Vagina (tissue), 2 donors: ENCODE measurements at regions not wholly inside any gene's neighbourhood (a gene's known extent, or its start where the extent isn't known, plus 50 kb on each side); places are given as distances from the start of the nearest gene placed in this dataset.

ENCODE experiments used
- DNase-seq, 2 donors: peaks; one replicate each; pipeline ENCODE4 v3.0.0-alpha.2; 2017; ENCODE audit errors: extremely low spot score in 2 of 2
- H3K27ac ChIP-seq: fragments of 200-600 bp; sonication (generic); one replicate; pipeline ENCODE4 v1.5.1; 2019
- H3K27me3 ChIP-seq: fragments of 200-600 bp; sonication (generic); one replicate; pipeline ENCODE4 v1.5.1; 2019
- H3K36me3 ChIP-seq, 2 donors: fragments of 200-600 bp; sonication (generic); one replicate each; pipeline ENCODE4 v1.5.1; 2017 to 2019
- H3K4me1 ChIP-seq: fragments of 200-600 bp; sonication (generic); one replicate; pipeline ENCODE4 v1.5.1; 2019
- H3K4me3 ChIP-seq, 2 donors: fragments of 200-600 bp; sonication (generic); 1 replicate in 1 of 2; 2 replicates in 1 of 2; pipeline ENCODE4 v1.5.1; 2016 to 2019
- H3K9me3 ChIP-seq: fragments of 200-600 bp; sonication (generic); one replicate; pipeline ENCODE4 v1.5.1; 2019
- POLR2A ChIP-seq, 2 donors: fragments of 450-650 bp; IDR thresholded peaks; one replicate each; pipeline ENCODE4 v1.6.1; 2017; ENCODE audit warnings: antibody characterized with exemption in 2 of 2, mild to moderate bottlenecking in 2 of 2, moderate library complexity in 2 of 2
- POLR2AphosphoS5 ChIP-seq, 2 donors: sonication (generic); formaldehyde crosslinking; IDR thresholded peaks; one replicate each; pipeline ENCODE4 v1.9.0; 2017; ENCODE audit warnings: antibody characterized with exemption in 2 of 2, mild to moderate bottlenecking in 2 of 2, low read depth in 1 of 2; ENCODE audit not compliant: insufficient read depth in 1 of 2
- intact Hi-C: fragments of 100-400 bp; cut with DNase I; formaldehyde crosslinking; loops from one replicate; pipeline ENCODE4 v1.15.1; 2023
- TF ChIP-seq, protein P1 (sequence below), 3 experiments: fragments of 450-650 bp in 2 of 3; fragments of 200-600 bp in 1 of 3; sonication (generic) in 1 of 3; IDR thresholded peaks; one replicate each; pipeline ENCODE4 v1.5.1; 2017 to 2019; ENCODE audit warnings: antibody characterized with exemption in 3 of 3, mild to moderate bottlenecking in 2 of 3, moderate library complexity in 2 of 3

DNA sequence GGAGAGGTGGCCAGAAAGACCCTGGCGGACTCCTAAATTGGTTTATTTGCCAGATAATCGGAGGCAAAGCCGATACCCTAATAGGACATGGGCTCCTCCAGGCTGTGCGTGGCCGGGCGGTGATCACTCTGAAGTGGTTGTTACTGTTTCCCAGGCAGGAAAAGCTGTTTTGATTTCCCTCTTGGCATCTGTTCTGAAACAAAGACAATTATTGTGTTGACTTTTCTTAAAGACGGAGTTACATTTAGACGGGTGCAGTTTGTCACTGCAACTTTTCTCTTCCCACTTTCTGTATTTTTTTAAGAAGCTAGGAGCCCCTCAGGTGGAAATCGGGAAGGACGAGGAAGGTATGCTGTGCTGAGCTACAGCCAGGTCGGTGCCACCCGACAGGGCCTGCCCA, 1288.4 kb downstream of the BRD1 start:
- Histone ChIP-seq H3K27ac (no peak overlapping the region), H3K4me1 (no peaks in the 10 kb centered on the region), H3K4me3 (no peak overlapping the region), H3K9me3 (no peaks in the 10 kb centered on the region), H3K27me3 (no peaks in the 10 kb centered on the region), H3K36me3 (no peaks in the 10 kb centered on the region)
- intact Hi-C loops = no loop called here
- no peak for DNase-seq
- TF ChIP-seq POLR2A (IDR thresholded peaks at IDR 0.05) (no peak), POLR2AphosphoS5 (IDR thresholded peaks at IDR 0.05; ENCODE audit: insufficient read depth in 1 of 2, low read depth in 1 of 2) (no peak)
- TF ChIP-seq, protein P1, sequence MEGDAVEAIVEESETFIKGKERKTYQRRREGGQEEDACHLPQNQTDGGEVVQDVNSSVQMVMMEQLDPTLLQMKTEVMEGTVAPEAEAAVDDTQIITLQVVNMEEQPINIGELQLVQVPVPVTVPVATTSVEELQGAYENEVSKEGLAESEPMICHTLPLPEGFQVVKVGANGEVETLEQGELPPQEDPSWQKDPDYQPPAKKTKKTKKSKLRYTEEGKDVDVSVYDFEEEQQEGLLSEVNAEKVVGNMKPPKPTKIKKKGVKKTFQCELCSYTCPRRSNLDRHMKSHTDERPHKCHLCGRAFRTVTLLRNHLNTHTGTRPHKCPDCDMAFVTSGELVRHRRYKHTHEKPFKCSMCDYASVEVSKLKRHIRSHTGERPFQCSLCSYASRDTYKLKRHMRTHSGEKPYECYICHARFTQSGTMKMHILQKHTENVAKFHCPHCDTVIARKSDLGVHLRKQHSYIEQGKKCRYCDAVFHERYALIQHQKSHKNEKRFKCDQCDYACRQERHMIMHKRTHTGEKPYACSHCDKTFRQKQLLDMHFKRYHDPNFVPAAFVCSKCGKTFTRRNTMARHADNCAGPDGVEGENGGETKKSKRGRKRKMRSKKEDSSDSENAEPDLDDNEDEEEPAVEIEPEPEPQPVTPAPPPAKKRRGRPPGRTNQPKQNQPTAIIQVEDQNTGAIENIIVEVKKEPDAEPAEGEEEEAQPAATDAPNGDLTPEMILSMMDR (IDR thresholded peaks at IDR 0.05) = no peak

DNA sequence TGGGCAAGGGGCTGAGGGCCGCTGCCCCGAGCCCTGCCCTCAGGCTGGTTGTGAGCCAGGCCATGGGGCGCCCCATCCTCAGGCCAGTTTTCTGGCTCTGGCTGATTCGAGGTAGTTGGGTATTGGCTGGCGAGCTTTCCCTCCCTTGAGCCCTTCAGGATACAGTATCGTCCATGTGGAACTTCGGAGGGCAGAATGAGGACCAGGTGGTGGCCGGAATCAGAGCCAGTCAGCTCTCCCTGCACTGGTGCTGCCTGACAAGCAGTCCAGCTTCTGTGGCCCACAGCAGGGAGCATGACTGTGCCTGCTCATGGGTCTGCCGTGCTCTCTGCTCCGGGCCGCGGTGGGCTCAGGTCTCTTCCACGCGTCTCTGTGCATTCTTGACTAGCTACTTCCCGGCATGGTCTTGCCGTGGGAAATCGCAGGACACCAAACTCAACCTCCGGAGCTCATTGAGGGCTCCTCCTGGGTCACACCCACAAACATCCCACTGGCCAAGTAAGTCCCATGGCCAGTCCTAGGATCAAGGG, 1289.3 kb downstream of the BRD1 start:
- TF ChIP-seq, protein P1 (IDR thresholded peaks at IDR 0.05) = no peak
- TF ChIP-seq POLR2A (IDR thresholded peaks at IDR 0.05) (no peak), POLR2AphosphoS5 (IDR thresholded peaks at IDR 0.05; ENCODE audit: insufficient read depth in 1 of 2, low read depth in 1 of 2) (no peak)
- no peaks in the 10 kb centered on the region for H3K27me3 ChIP-seq
- no peak for DNase-seq
- no peaks in the 10 kb centered on the region for H3K36me3 ChIP-seq
- H3K27ac ChIP-seq = no peak overlapping the region
- intact Hi-C loops = no loop called here
- H3K9me3 ChIP-seq = no peaks in the 10 kb centered on the region
- no peaks in the 10 kb centered on the region for H3K4me1 ChIP-seq
- H3K4me3 ChIP-seq = no peak overlapping the region

DNA sequence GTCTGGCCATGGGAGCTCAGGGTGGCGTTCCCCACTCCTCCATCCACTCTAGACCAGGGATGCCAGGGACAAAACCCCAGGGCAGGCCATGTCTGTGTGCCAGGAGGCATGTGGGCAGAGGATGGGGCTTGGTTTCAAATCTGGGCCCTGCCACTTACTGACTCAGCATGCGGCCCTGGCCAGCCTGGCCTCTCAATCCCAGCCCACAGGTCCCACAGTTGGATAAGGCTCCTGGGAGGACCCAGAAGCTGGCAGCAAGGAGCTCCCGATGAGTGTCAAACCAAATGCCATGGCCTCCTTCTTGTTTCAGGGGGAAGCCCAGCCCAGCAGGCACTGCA, 1290.4 kb downstream of the BRD1 start:
- TF ChIP-seq POLR2AphosphoS5 (IDR thresholded peaks at IDR 0.05; ENCODE audit: insufficient read depth in 1 of 2, low read depth in 1 of 2) (no peak), POLR2A (IDR thresholded peaks at IDR 0.05) (no peak)
- TF ChIP-seq, protein P1 (IDR thresholded peaks at IDR 0.05) = no peak
- no peaks in the 10 kb centered on the region for H3K36me3 ChIP-seq
- H3K4me3 ChIP-seq = no peak overlapping the region
- H3K27me3 ChIP-seq = no peaks in the 10 kb centered on the region
- H3K9me3 ChIP-seq = no peaks in the 10 kb centered on the region
- no peaks in the 10 kb centered on the region for H3K4me1 ChIP-seq
- intact Hi-C loops = no loop called here
- DNase-seq = no peak
- no peak overlapping the region for H3K27ac ChIP-seq

DNA sequence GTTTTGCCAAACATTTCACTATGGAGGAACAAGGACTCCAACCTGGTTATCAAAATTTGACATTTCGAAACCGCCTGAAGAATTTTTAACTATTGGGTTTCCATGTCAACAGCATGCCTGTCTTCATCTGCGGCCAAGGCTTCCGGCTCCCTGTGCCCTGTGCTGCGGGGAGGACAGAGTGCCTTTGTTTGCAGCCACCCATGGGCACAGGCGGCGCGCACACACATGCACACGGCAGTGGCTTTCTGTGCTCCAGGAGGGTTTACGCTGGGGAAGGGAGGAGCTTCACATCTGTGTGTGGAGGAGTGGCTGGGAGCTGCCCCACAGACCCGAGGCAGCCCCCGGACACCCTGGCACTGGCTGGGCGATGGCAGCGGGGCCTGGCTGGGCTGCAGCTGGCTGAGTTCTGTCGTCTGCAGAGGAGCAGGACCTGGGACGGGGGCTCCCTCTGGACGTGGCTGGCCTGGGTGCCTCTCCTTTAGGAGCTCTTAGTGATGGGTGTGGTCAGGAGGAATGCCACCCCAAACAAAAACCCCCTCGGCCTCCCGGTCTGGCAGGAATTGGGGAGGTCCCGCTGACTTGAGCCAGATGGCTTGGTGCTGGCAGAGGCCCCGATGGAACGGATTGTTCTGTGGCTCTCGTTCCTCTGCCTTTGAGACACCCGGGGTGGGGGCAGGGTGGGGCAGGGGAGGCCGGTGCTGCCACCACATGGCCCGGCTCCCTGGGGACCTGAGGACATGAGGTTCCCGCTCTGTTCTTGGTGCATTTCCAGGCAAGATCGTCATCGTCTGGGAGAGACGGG, 1290.9 kb downstream of the BRD1 start:
- no peak overlapping the region for H3K27ac ChIP-seq
- DNase-seq = no peak

More for the DNA sequence above, 1290.9 kb downstream of the BRD1 start:
- no peaks in the 10 kb centered on the region for H3K4me1 ChIP-seq
- no peak overlapping the region for H3K4me3 ChIP-seq
- H3K36me3 ChIP-seq = no peaks in the 10 kb centered on the region
- intact Hi-C loops = no loop called here
- TF ChIP-seq, protein P1 (IDR thresholded peaks at IDR 0.05) = no peak
- TF ChIP-seq POLR2AphosphoS5 (IDR thresholded peaks at IDR 0.05; ENCODE audit: insufficient read depth in 1 of 2, low read depth in 1 of 2) (no peak), POLR2A (IDR thresholded peaks at IDR 0.05) (no peak)
- H3K9me3 ChIP-seq = no peaks in the 10 kb centered on the region
- no peaks in the 10 kb centered on the region for H3K27me3 ChIP-seq
